NCI-H2081 (cell line): ENCODE measurements at regions not wholly inside any gene's neighbourhood (a gene's known extent, or its start where the extent isn't known, plus 50 kb on each side); places are given as distances from the start of the nearest gene placed in this dataset.

Experiments
- DNase-seq, 2 experiments: peaks; one replicate each; lab custom pipeline; 2025; lab: John Stamatoyannopoulos, UW

DNA sequence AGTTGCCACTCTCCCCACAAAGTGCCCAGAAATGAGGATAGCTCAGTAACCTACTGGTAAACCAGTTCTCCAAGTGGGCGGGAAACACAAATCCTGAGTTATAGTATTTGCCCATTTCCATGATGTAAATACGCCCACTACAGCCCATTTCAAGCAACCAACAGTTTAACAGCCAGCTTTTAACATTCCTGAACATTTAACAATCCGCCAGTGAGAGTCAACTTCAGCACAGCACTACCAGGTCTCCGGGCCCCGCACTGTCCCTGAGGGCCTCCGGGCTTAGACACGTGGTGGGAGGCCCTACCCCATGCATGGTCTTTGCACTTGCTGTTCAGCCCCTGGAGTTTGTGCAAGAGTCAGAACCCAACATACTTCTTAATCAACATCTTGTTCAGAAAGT is 132.0 kb upstream of the CTTNBP2NL start:
- no peak for DNase-seq

DNA sequence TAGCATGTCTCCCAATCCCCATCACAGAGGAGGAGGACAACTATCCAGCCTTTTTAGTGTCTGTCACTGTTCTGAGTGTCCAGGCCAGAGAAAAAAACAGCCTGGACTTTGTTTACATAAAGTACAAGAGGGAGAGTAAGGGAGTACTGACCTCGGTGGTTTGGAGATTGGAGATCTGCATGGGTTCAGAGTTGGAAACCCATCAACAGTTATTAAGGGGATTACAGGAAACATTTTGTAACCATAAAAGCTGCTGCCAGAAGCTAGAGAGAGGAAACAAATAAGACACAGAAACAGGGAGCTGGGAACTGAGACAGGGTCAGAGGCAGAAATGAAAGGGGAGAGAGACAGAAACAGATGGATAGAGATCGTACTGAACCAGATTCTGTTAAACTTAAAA is 131.5 kb upstream of the CTTNBP2NL start:
- no peak for DNase-seq

DNA sequence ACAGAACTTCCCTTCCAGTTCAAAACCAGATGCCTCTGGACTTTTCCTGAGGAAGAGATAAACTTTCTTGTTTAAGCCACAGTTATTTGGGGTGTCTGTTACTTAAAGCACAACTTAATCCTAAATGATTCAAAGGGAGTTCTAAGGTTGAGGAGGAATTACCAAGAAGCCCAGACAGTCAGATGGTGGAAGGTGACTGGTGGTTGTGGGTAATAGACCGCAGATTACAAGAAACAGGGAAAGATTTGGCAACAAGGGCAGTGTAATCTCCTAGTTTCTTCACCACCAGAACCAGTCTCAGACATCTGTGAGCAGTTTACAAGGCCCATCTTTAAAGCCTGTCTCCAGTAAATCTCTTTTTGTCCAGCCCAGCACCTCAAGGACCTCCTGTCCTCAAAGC is 130.1 kb upstream of the CTTNBP2NL start:
- no peak for DNase-seq

DNA sequence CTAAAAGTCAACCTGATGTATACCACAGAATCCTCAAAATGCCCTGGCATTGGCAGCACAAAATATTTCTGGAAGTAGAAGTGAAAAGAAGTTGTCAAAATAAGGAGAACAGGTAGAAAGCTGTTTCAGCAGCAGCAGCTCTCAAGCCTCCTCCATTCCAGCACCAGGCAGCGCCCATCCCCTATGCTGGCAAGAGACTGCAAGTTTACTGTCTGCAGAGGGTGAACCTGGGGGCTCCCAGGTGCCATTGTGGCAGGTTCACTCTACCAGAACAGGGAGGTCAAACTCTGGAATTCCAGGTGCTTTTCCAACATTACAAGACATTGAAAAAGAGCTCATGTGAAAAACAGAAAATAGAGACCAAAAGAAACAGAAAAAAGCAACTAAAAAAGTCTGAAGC is 128.8 kb upstream of the CTTNBP2NL start:
- DNase-seq = no peak

DNA sequence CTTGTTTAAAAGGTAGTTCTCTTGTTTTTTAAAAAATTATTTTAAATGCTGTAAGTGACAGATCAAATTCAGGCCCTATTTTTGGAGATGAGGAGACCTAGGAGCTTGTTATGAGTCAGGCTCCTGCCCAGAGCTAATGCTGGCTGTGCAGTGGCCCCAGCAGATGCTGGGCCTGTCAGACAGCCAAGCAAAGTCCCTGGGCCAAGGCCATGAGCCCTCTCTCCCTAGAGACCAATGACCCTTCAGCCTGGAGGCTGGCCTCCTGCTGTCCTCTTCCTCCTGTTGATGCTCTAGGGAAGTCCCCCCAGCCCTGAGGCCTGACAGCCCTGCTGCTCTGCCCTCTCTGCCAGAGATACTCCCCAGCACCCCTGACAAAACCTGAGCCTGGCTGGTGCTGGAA is 128.1 kb upstream of the CTTNBP2NL start:
- DNase-seq = no peak

DNA sequence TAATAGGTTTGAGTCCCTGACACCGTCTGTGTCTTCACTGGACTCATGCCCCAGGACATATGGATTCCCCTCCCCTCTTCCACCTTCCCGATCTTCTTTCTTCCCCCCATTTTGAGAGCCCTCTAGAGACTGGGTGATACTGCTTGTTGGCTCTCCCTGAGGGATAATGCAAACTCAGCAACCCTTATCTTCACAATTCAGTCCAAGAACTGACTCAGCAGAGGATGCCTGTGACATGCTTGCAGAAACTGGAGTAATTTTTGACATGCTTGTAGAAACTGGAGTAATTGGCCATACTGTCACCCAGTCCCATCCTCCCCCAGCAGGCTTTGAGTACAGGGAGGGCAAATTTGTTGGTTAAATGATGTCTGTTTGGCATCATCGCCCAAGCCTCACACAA is 127.6 kb upstream of the CTTNBP2NL start:
- DNase-seq = no peak

DNA sequence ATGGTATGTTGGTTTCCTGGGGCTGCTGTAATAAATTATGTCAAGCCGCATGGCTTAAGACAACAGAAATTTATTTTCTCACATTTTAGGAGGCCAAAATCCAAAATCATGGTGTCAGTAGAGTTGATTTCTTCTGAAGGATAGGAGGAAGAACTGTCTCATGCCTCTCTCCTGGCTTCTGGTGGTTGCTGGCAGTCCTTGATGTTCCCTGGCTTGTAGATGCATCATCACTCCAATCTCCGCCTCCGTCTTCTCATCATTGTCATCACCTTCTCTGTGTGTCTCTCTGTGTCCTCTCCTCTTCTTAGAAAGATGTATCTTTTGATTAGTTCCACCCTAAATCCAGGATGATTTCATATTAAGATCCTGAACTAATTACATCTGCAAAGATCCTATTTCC is 124.7 kb upstream of the CTTNBP2NL start:
- DNase-seq = no peak

DNA sequence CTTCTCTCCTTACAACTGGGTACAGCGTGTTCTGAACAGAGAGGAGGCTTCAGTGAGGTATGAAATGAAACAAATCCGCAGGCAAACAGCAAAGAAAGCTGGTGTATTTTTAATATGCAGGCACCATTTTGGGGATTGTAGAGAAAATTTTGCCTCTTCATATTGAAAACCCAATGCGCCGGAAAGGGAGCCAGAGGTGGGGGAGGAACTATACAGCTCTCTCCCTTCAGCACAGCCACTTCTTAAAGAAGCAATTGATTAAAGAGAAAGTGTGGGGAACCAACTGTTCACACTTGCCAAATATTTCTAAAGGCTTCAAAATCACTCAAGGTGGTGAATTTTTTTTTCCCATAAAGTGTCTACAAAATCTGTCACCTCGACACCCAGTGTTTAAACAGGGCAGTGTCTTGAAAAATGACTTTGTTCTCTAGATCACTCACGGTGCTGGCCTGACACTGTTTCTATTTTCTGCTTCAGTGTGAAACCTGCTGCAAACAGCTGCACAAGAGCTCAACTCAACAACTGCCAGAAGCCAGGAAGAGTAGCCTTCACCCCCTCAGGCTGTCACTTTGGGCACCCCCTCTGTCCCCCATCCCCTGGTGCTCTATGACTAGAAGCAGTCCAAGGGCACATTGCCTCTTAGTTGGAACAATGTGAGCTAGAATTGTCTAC is 123.8 kb upstream of the CTTNBP2NL start:
- DNase-seq = no peak

DNA sequence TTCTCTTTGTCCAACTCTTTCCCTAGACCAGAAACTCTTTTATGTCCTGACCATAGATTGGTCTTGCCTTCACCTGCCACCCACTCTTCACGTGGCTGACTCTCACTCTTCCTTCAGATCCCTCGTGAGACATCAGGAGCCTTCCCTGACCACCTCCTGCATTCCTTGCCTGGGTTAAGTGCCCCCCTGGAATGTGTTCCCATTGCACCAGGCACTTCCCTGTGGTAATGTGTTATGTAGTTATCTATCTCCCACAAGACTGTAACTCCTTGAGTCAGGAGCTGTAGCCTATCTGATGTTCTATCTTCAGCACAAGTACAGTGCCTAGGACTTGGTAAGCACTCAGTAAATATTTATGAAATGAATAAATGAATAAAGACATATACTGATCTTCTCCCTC is 111.2 kb upstream of the CTTNBP2NL start:
- no peak for DNase-seq

DNA sequence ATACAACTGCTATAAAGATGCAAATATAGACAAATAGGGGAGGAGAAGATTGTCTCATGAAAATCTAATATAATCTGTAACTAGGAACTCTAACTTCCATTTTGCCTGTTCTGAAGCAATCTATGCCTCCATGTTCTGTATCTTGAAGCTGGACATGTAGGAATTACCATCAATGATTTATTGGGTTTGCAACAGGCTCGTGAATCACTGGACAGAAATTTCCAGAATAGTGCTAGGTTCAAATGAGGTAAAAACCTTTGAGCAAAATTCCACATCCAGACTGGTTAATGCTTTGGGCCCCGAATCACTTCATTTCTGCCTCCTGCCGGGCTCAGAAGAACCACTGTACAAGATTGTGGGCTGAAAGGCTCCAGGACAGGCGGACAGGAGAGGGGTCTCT is 110.7 kb upstream of the CTTNBP2NL start:
- DNase-seq = no peak

DNA sequence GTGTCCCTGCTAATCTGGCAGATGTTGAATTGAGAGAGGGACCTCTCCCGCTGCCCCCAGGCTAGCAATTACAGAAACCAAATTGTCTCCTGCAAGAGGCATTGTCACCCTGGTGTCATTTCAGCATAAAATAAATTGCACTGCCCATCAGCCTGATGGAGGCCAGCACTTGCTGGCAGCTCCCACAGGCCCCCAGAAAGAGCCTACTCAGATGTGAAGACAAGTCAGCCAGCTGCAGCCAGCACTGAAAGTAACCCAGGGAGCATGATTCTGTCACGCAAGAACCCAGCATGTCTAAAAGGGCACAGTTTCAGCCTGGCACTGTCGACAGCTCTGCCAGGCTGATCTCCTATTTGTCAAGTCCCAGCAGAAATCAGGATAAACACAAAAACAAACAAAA is 110.3 kb upstream of the CTTNBP2NL start:
- DNase-seq = no peak

DNA sequence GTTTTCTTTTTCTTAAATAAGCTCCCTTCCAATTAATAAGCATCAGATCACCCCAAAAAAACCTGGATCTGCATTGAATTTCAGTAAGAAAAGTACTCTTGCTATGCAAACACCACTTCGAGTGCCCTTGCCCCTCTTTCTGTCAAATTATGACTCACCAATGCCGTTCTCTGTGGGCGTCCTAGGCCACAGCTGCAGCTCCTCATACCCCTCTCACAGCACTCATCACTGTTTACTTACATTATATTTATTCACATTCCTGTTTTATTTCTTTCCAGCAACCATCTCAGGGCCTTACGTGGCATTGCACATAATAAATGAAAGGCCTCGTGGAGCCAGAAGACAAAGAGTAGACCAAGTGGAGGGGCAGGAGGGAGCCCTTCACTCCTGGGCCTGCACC is 99.1 kb upstream of the CTTNBP2NL start:
- DNase-seq = no peak

DNA sequence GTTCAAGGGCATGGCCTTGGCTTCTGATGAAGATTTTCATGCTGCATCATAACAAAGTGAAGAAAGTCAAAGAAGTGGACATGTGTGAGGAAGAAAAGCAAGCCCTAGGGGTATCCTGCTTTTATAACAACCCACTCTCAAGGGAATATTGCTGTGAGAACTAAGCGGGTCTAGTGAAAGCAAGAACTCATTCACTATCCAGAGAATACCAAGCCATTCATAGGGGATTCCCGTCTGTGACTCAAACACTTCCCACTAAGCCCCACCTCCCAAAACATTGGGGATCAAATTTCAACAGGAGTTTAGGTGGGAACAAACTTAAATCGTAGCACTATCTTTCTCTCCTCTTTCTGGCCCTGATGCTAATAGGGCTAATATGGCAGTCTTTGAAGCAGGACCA is 98.5 kb upstream of the CTTNBP2NL start:
- no peak for DNase-seq

DNA sequence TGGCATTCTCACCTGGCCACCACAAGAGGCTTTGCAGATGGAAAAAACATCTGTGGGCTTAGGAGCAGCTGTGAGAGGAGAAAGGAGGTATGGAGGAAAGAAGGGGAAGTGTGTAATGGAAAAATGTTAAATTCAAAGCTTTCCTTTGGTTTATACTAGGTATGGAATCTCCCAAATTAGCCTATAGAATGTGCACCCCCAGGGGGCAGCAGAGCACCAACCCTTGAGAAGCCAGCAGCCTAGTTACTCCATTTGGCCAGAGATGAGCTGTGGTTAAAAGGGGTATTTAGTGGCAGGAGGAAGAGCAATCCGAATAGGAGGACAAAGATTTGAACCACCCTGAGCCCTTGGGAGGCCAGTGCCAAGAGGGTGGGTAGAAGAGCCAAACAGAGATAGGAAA is 97.5 kb upstream of the CTTNBP2NL start:
- peak; percentile 1 for DNase-seq

DNA sequence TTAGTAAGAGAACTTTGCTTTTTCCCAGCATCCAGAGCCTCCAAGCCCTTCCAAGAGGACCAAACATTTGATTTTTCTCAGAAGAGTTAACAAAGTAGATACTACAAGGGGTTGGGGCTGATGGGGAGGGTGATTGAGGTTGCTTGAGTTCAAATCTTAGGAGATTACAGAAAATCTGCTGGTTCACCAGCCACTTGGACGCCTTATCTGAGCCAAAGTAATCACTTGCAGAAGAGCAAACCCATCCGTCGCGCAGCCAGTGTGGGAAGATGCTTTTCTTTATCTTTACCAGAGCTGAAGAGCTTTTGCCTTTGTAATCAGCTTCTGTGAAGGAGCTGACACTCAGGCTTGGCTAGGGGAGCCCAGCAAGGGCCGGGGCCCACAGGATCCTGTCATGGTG is 91.9 kb upstream of the CTTNBP2NL start:
- no peak for DNase-seq

DNA sequence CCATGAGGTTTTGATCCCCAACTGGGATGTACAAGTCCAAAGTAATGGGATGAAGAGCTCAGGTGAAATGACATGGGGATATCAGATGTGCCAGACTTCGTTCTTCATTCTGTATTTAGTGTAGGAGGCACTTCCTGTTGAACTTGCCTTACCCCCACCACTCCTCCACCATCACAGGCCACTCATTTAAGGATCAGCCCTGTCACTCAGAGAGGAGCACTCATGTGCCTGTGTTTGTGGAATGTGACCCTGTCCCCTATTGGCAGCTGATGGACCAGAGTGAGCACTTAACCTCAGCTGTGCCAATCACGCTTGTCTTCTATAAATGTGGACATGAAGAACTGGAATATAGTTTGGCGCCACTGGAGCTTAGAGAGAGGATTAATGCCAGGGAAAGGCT is 91.4 kb upstream of the CTTNBP2NL start:
- no peak for DNase-seq

DNA sequence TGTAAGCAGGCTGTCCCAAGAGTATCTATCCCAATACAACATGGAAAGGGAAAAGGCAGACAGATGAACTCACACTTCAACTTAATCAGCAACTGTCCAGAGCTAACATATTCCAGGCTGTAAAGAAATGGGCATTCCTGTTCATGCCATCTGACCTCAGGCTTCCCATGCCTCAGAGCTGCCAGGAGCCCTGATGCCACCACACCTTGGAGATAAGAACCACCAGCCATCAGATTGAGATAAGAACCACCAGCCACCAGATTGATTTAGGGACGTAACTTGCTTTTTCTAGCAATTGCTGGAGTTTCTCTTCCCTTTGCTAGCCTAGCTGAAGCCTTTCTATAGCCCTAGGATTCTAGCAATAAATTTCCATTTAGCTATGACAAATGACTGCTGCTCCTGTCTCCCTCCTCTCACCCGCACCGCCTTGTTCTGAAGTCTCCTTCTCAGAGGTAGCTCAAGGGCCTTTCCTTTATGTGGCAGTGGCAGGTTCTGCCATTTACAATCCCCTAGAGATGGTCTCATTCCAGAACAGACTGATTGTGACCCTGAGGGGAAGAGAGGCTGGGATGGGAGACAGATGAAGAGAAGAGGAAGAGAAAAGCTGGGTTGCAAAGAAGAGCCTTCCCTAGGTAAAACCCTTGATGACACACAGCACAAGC is 88.0 kb upstream of the CTTNBP2NL start:
- DNase-seq = no peak

DNA sequence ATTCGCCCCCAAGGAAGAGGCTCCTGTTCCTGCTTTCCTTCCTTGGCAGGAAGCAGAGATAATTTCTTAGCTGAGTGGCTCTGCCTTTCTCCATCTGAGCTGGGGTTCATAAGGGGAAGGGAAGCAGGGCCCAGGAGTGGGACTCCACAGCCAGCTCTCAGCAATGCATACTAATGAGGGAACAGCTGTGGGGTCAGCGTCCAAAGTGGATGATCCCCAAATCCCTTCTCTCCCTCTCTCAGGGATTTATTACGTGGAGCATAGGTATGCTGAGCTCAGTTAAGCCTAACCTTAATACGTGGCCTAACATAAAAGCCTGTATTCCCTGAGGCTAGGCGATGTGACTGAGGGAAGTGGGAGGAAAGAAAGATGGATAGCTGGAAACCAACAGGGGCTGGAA is 87.3 kb upstream of the CTTNBP2NL start:
- no peak for DNase-seq

DNA sequence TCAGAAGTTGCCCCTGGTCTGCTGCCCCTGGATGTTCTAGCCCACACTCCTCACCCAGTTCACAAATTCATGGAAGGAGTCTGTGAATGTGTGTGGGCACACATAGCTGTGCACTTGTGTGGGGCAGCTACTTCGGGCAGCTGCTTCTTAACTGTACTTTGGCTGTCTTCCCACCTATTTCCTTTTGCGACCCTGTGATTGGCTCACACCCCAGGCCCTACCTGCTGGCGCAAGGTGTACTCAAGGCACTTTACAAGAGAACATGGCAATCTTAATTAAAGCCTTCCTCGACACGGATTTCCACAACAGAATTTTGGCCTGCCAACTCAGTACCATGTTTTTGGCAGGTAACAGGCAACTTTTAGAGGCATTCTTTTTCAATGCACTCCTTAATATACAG is 86.5 kb upstream of the CTTNBP2NL start:
- no peak for DNase-seq

DNA sequence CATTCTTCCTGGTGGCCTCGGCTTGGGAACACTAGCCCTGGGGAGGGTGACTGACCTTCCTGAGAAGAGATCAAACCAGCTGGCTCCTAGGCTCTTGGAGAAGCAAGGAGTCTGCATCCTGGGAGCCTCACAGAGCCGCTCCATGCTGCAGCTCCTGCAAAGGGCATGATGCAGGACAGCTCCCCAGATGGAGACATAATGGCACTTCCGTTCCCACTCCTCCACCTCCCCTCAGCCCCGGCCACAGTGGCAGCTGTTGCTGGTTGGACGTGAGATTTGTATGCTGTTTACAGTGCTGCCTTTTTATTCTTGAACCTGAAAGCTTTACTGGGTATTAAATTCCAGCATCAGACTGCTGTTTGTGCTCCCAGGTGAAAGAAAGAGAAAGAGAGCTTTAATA is 83.7 kb upstream of the CTTNBP2NL start:
- no peak for DNase-seq

DNA sequence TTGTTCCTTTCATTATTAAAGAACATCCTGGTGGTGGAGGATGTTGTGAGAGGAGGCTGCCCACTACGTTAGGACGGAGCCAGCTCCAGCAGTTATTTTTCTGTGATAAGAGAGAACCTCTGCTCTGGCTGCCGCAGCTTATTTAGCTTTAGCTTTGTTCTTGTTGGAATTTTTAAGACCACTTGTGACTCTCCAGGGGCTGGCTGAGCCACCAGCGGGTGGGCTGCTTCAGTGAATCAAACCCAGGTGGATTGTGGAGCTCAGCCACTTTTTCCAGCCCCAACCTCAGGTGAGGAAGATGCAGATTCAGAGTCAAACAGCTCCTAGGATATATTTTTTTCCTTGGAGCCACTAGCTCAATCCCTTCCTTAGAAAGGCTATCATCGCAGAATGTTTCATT is 83.1 kb upstream of the CTTNBP2NL start:
- DNase-seq = no peak

DNA sequence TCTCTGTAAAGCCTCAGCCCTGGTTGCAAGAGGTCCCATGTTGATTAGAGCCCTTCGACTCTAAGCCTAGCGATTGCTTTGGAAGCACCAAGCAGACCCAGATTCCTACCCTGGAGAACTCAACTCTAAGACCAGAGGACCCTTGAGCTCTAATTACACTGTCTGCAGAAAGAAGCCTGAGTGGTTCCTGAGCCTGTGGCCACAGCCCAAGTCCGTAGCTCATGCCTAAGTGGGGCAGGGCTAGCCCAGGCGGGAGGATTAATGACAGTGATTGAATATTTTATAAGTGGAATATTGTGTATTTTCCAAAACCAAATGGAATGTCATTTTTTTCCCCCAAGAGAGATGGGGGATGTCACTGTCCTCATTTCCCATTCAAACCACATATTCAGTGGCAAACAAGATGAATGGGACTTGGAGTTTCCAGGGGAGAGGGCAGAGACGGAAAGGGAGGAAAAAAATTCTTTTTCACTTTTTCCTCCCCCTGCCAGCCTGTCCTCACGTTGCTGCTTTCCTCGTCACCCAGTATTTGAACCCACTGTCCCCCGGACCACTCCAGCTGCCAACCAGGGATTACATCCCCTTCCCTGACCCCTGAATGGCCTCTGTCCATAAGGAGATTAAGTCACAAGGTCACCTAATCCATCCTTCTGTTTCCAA is 79.6 kb upstream of the CTTNBP2NL start:
- no peak for DNase-seq

DNA sequence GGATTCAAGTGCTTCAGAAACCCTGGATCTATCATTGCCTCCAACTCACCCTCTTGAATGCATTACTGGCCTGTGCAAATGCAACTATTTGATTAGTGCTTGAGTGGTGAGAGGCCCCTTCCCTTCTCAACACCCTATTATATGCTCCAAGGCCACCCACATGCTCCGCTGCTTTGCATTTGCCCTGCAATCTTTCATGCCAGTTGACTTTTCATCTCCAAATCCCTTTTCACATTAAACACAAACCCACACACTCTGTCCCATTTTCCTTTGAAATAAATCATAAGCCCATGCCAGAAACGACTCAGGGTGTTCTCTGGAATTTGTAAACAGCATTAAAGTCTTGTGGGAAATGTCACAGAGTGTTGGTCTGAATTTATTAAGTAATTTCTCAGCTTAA is 78.9 kb upstream of the CTTNBP2NL start:
- no peak for DNase-seq

DNA sequence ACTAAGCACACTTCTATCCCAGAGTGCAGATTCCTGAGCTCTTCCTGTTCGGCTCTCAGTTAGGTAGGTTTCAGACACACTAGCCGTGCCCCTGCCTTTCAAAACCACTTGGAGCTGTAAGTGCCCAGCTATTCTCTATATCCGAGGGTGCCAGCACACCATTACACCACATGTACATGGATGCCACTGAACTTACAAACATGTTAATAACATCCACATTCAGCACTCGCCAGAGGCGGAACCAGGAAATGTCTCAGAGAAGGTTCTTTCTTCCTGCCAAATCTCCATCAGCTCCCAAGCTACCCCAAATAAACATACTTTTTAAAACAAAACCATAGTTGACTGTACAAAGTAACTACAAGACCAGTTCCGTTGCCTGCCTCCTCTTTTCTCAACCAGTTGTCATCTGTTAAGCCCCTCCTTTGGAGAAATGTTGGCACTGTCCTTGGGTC is 78.4 kb upstream of the CTTNBP2NL start:
- no peak for DNase-seq
